G401 (cell line): ENCODE measurements at regions not wholly inside any gene's neighbourhood (a gene's known extent, or its start where the extent isn't known, plus 50 kb on each side); places are given as distances from the start of the nearest gene placed in this dataset.
A peak's percentile ranks its signal among the peaks of the same experiment; 100 is the strongest.

Source experiments
- DNase-seq: peaks from one replicate; pipeline ENCODE4 v3.0.0-alpha.2; 2015; ENCODE audit warnings: low spot score
- in situ Hi-C: cut with HindIII; loops from 2 replicates; pipeline ENCODE4 v1.10.0; 2016; ENCODE audit warnings: low sequenced_read_pairs, mixed read lengths

DNA sequence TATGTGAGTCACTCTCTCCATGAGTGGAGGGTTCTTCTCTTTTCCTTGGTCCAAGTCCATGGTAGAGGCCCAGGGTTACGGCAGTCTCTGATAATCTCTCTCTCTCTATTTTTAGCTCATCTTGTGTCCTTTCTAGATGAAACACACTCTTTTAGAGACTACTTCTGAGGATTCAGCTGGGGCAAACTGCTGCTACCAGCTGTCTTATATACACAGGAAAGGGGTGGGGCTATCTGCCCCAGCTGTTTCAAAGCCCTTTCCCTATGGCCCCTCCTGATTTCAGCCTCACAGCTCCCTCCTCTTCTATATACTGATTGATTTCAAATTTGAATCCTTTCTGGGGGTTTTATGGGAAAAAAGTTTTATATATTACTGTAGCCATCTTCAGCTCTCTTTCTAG lies 324.8 kb downstream of the RWDD3 start:
- in situ Hi-C loops, result no loop called here
- no peak for DNase-seq

- DNase-seq, result no peak
- in situ Hi-C loops, result no loop called here
Observed at GRCh38 chr1:95561346-95561745, 327.3 kb downstream of the RWDD3 start.

DNA sequence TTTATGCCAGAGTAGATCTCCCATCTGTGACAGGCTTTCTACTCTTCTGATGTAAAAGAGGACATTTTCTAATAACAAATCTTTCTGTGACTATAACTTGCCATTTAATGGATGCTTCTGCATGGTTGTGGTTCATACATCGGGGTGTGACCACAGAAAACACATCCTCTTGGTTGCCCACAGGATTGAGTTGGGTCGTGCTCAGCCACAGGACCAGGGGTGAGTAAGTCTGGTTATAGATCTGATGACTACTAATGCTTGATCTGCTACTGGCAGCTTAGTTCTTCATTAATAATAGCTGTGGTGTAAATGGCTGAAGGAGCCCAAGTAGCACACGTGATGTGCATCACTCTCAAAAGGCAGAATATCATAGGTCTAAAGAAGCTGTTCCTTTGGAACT lies 328.2 kb downstream of the RWDD3 start:
- in situ Hi-C loops, result no loop called here
- DNase-seq, result no peak

- DNase-seq, result no peak
- in situ Hi-C loops, result no loop called here
Observed at GRCh38 chr1:95572002-95572401, 338.0 kb downstream of the RWDD3 start.

DNA sequence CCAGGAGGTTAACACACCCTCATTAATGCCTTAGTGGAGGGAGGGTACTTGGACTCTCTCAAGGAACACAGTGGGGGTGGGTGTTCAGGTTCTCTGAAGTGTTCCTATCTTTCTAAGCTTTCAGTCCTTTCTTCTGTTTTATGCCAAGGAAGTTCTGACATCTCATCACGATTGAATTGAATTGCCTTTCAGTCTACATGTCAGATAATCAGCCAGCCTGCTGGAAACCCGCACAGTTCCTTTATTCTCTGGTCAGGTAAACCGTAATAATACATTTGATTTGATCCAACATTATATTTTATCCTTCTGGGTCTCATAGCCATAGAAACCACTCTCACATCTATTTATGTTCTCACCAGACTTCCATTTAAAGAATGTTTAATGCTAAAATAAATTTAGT lies 339.0 kb downstream of the RWDD3 start:
- DNase-seq, result no peak
- in situ Hi-C loops, result no loop called here

- in situ Hi-C loops, result no loop called here
- DNase-seq, result no peak
Observed at GRCh38 chr1:95575291-95575690, 341.3 kb downstream of the RWDD3 start.

DNA sequence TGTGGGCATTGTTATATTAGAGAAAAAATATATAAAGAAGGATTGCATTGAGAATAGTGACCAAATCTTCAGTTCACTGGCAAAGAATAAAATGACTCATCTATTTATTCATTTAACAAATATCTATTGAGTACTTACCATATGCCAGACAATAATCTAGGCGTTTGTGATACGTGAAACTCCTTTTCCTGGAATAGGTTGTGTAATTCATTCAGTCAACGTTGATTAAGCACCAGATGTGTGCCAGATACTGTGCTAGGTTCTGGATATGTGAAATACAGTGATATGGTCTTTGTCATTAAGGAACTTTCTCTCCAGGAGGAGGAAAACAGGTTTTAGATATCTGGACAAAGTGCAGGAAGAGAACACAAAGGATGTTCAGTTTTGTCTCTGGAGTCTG lies 344.5 kb downstream of the RWDD3 start:
- DNase-seq, result no peak
- in situ Hi-C loops, result no loop called here

GRCh38 chr1:95582191-95582590 lies 348.2 kb downstream of the RWDD3 start:
- DNase-seq, result no peak
- in situ Hi-C loops, result no loop called here

- in situ Hi-C loops, result no loop called here
- no peak for DNase-seq
Observed at GRCh38 chr1:95582746-95583145, 348.7 kb downstream of the RWDD3 start.

DNA sequence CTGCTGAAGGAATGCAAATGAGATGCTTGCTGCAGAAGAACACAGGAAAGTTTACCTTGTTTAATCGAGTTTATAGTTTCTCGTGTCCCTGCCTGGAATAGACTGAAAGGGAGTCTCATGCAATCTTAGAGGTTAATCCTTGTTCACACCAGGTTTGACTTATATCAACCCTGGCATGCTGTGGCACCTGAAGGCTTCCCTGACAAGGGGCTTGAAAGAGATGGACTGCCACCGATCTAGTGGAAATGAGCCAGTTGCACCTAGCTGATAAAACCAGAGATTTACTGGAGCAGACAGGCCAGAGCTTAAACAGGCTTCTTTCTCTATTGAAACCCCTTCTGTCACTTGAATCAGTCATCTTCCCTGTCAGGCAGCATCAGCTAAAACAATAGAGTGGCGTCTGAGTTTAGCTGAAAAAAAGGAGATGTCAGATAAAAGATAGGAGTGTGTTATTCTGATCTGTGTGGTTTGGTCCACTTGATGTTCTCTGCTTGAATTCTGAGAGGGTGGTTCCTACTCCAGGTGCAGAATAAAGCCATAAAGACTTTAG lies 349.7 kb downstream of the RWDD3 start:
- no peak for DNase-seq
- in situ Hi-C loops, result no loop called here

DNA sequence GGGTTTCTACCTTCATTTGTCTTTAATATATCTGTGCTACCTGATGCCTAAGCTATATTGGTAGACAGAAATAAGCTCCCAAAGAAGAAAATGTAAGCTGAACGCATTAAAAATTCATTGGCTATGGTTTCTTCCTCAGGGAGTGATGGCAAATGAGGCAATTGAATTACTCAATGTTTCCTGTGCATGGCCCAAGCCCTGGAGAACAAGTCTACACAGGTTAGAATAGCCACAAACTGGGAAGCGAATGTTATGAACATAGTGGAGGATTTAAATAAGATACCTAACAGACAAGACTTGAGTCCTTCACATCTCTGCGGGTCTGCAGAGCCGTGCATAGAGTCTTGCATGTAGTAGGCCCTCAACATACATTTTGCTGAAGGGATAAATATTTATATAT lies 350.3 kb downstream of the RWDD3 start:
- DNase-seq, result no peak
- in situ Hi-C loops, result no loop called here

DNA sequence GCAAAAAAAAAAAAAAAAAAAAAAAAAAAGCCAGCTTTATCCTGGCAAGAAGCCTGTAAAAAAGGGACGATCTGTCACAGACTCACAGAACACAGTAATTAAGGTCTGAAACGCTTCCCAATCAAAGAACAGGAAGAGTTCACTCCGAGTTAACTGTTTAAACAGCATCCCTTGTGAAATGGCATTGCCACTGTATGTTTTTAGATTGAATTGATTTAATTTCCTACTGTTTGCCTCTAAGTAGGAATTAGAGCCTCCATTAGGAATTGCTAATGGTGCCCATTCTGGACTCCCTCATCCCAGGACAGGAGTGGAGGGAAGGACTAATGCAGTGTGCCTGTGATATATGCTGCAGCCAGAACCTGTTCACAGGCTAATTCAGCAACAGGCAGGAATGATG lies 370.8 kb downstream of the RWDD3 start:
- in situ Hi-C loops, result no loop called here
- no peak for DNase-seq

DNA sequence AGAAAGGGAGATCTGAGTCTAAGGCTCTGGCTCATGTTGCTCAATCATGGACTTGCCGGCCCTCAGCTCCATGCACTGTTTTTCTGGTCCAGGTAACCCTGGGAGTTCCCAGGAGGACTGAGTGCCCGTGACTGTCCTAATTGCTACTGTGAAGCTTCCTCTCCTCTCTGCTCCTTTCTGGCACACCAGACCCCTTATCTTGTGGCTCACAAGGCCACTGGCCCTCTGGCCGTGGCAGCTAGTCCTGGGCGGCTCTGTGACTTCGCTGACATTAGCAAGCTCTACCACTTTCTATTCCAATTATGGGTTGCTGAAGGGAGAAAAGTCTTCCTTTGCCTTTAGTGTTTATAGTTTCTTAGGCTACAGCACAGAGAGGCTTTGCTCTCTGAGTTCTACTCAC lies 380.2 kb downstream of the RWDD3 start:
- in situ Hi-C loops, result no loop called here
- DNase-seq, result no peak

DNA sequence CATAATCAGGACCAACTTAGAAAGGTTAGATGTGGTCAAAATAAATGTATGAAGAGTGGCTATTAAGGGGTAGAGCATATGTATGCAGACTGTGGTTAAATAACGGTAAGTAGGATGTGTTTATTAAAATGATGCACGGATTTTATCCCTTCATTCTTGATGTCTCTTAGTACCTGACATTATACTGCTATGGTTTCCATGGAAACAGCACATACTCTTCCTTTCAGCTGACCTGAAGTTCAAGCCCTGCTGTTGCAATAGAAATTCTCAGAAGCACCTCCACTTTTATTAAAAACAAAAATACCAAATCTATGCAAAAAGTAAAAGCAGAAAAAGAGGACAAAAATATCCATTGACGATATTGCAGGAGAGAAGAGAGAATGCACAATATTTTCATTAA lies 381.4 kb downstream of the RWDD3 start:
- DNase-seq, result no peak
- in situ Hi-C loops, result no loop called here

GRCh38 chr1:95620076-95620475 lies 386.1 kb downstream of the RWDD3 start:
- in situ Hi-C loops, result no loop called here

DNA sequence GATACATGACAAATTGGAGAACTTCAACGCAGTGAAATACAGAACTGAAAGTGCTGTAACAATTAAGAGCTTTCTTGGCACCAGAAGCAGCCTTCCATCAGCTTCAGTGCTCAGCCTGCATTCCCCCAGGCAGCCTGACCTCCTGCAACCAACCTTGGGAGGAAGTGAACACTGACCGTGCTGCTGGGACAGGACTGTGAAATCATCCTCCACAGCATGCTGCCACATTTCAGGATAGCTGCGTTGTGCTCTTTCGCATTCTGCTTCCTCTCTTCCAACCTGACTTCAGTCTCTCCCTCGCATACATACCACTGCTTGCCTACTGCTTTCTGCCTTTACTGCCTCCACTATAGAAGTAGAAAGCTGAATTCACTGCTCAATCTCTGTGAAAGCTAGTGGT lies 388.6 kb downstream of the RWDD3 start:
- DNase-seq, result no peak
- in situ Hi-C loops, result no loop called here

More at GRCh38 chr1:95620076-95620475, 386.1 kb downstream of the RWDD3 start:
- no peak for DNase-seq

DNA sequence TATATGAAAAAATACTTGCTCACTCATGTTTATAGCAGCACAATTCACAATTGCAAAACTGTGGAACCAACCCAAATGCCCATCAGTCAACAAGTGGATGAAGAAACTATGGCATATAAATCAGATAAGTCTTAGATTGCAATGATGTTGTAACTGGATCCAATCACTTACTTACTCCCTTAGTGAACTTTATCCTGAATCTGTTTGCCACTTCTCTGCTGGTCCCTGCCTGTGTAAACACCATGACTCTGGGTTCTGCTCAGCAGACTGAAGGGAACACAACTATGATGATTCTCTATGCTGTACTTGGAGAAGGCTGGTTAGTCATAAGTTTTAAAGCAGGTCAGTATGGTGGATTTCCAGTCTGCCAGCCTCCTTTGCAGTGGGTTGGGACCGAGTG lies 391.2 kb downstream of the RWDD3 start:
- in situ Hi-C loops, result no loop called here
- no peak for DNase-seq

GRCh38 chr1:95627244-95627643 lies 393.2 kb downstream of the RWDD3 start:
- no peak for DNase-seq
- in situ Hi-C loops, result no loop called here

DNA sequence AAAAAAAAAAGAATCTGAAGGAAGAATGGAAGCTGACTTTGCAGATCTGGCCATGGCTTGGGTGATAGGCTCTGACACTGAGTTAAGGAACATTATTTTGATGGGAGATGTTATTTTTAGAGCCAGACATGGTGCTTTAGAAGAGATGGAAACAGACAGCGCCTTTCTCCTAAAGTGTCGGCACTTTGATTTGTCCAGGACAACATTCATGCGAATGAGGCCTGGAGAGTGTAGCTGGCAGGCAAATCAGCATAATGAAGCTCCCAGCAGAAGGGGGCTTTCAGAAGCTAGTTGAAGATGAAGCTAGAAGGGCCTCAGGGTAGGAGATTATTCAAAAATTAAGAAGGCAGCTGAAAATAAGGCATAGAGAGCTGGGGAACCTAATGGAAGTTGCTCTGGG lies 397.7 kb downstream of the RWDD3 start:
- in situ Hi-C loops, result no loop called here
- no peak for DNase-seq

- in situ Hi-C loops, result no loop called here
- no peak for DNase-seq
Observed at GRCh38 chr1:95635811-95636210, 401.8 kb downstream of the RWDD3 start.

DNA sequence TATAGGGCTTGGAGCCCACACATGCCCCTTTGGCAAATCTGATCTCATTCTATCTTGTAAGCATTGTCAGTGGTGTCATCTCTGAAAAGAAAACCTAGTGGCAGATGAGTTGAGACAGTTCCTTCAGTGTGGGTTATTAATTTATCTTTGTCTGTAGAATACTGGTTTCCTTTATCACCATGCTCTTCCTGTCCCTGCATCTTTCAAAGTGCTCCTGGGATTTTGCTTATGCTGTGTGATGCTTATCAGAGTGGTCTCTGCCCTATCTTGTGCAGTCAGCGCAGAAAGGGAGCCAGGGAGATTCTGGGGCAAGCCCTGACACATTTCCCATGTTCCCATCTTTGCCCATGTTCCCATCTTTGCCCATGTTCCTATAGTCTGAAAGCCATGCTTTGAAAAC lies 402.9 kb downstream of the RWDD3 start:
- no peak for DNase-seq
- in situ Hi-C loops, result no loop called here

- peak; percentile 81 for DNase-seq
- in situ Hi-C loops, result no loop called here
Observed at GRCh38 chr1:95640746-95641145, 406.7 kb downstream of the RWDD3 start.
